ENCODE measurements at regions not wholly inside any gene's neighbourhood (a gene's known extent, or its start where the extent isn't known, plus 50 kb on each side); places are given as distances from the start of the nearest gene placed in this dataset.

- no peak for TF ChIP-seq CTCF (conservative IDR thresholded peaks at IDR 0.05)
- TF ChIP-seq ZFX (IDR thresholded peaks at IDR 0.05): no peak
These were observed 231.0 kb upstream of the KAZN start for GRCh38 chr1:14367451-14367850.

Measured in C4-2B (cell line).